ENCODE measurements at regions not wholly inside any gene's neighbourhood (a gene's known extent, or its start where the extent isn't known, plus 50 kb on each side); places are given as distances from the start of the nearest gene placed in this dataset.

DNA sequence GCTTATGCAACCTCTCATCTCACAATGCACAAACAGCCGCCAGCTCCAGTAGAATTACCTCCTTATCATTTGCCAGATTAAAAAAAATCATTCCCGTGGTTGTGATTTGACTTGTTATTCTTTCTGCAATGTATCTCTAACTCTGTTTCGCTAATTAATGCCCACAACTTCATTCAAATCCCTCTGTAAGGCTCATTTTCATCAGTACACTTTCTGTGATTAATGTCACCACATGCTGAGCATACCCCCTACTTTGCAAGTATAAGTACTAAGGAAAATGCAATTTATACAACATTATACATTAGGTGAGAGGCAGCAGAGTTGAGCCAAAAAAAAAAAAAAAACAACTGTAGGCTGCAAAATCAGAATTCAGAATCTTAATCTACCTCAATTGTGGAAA, 166.0 kb downstream of the FSCB start:
- H3K4me3 Mint-ChIP-seq = no peak overlapping the region
- no peaks in the 10 kb centered on the region for H3K4me1 Mint-ChIP-seq (ENCODE audit: low read depth)
- DNase-seq = no peak
- H3K9me3 Mint-ChIP-seq = peaks cover 7% of the 10 kb centered on the region
- H3K27ac Mint-ChIP-seq = no peak overlapping the region
- H3K27me3 Mint-ChIP-seq (ENCODE audit: insufficient read depth) = no peaks in the 10 kb centered on the region
- TF ChIP-seq, protein P1, sequence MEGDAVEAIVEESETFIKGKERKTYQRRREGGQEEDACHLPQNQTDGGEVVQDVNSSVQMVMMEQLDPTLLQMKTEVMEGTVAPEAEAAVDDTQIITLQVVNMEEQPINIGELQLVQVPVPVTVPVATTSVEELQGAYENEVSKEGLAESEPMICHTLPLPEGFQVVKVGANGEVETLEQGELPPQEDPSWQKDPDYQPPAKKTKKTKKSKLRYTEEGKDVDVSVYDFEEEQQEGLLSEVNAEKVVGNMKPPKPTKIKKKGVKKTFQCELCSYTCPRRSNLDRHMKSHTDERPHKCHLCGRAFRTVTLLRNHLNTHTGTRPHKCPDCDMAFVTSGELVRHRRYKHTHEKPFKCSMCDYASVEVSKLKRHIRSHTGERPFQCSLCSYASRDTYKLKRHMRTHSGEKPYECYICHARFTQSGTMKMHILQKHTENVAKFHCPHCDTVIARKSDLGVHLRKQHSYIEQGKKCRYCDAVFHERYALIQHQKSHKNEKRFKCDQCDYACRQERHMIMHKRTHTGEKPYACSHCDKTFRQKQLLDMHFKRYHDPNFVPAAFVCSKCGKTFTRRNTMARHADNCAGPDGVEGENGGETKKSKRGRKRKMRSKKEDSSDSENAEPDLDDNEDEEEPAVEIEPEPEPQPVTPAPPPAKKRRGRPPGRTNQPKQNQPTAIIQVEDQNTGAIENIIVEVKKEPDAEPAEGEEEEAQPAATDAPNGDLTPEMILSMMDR (IDR thresholded peaks at IDR 0.05) = no peak
- H3K36me3 Mint-ChIP-seq (ENCODE audit: low read depth) = no peaks in the 10 kb centered on the region

GRCh38 chr14:44339862-44340261, 167.2 kb downstream of the FSCB start:
- Mint-ChIP-seq H3K36me3 (ENCODE audit: low read depth) (no peaks in the 10 kb centered on the region), H3K9me3 (peaks cover 17% of the 10 kb centered on the region), H3K4me1 (ENCODE audit: low read depth) (no peaks in the 10 kb centered on the region), H3K27ac (no peak overlapping the region), H3K4me3 (no peak overlapping the region), H3K27me3 (ENCODE audit: insufficient read depth) (no peaks in the 10 kb centered on the region)
- TF ChIP-seq, protein P1 (IDR thresholded peaks at IDR 0.05) = no peak
- DNase-seq = no peak

DNA sequence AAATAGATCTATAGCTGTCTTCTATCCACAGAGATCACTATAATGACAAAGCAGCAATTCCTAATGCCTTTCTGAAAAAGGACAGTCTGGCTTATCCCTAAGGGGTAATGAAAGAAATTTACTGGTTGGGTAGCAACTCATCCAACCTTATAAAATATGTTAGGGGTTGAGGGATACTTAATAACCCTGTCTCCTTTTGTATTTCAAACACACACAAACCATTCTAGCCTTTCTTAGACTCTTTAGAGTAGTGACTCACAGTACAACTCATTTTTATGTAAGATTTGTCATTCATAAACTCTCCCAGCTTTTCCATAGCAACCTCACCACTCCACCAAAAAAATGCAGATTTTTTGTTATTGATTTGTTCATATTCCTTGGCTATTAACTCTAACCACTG, 167.9 kb downstream of the FSCB start:
- TF ChIP-seq, protein P1 (IDR thresholded peaks at IDR 0.05) = no peak
- Mint-ChIP-seq H3K36me3 (ENCODE audit: low read depth) (no peaks in the 10 kb centered on the region), H3K27ac (no peak overlapping the region), H3K9me3 (peaks cover 19% of the 10 kb centered on the region), H3K27me3 (ENCODE audit: insufficient read depth) (no peaks in the 10 kb centered on the region), H3K4me1 (ENCODE audit: low read depth) (no peaks in the 10 kb centered on the region), H3K4me3 (no peak overlapping the region)
- DNase-seq = no peak

GRCh38 chr14:44317441-44317746, 189.7 kb downstream of the FSCB start:
- H3K9me3 Mint-ChIP-seq = peaks cover 31% of the 10 kb centered on the region
- peaks cover 5% of the 10 kb centered on the region; the same call in 1 of the 2 replicates for H3K4me1 Mint-ChIP-seq (ENCODE audit: low read depth)
- TF ChIP-seq, protein P1 (IDR thresholded peaks at IDR 0.05) = no peak
- H3K27me3 Mint-ChIP-seq (ENCODE audit: insufficient read depth) = no peaks in the 10 kb centered on the region
- no peak overlapping the region for H3K4me3 Mint-ChIP-seq
- H3K36me3 Mint-ChIP-seq (ENCODE audit: low read depth) = no peaks in the 10 kb centered on the region
- H3K27ac Mint-ChIP-seq = no peak overlapping the region
- no peak for DNase-seq

GRCh38 chr14:44316647-44317440, 190.2 kb downstream of the FSCB start:
- Mint-ChIP-seq H3K27me3 (ENCODE audit: insufficient read depth) (no peaks in the 10 kb centered on the region), H3K36me3 (ENCODE audit: low read depth) (no peaks in the 10 kb centered on the region), H3K4me3 (no peak overlapping the region), H3K9me3 (peaks cover 29% of the 10 kb centered on the region), H3K4me1 (ENCODE audit: low read depth) (peaks cover 5% of the 10 kb centered on the region; the same call in 1 of the 2 replicates), H3K27ac (no peak overlapping the region)
- TF ChIP-seq, protein P1 (IDR thresholded peaks at IDR 0.05) = no peak
- DNase-seq = peak; percentile 58

All from HFFc6 (cell line).